Prostate gland (tissue), 2 donors: ENCODE measurements at regions not wholly inside any gene's neighbourhood (a gene's known extent, or its start where the extent isn't known, plus 50 kb on each side); places are given as distances from the start of the nearest gene placed in this dataset.
"Not testable (repeated sequence)": the region's sequence is repeated elsewhere in the genome, so short reads cannot be mapped to it uniquely, and the experiment has no call there.

ENCODE experiments used
- DNase-seq: peaks from one replicate; pipeline ENCODE4 v3.0.0-alpha.2; 2019; ENCODE audit warnings: low spot score
- H3K27ac ChIP-seq, 2 donors: fragments of 200-600 bp; sonication (generic); 2 replicates each; pipeline ENCODE4 v1.5.1; 2017 to 2019
- H3K27me3 ChIP-seq: fragments of 200-600 bp; sonication (generic); replicated peaks from 2 replicates; pipeline ENCODE4 v1.5.1; 2019; ENCODE audit not compliant: insufficient read depth
- H3K36me3 ChIP-seq, 2 donors: fragments of 200-600 bp; sonication (generic); 1 replicate in 1 of 2; 2 replicates in 1 of 2; pipeline versions ENCODE4 v1.5.1 to v1.8.1; 2017 to 2019
- H3K4me1 ChIP-seq: fragments of 200-600 bp; sonication (generic); replicated peaks from 2 replicates; pipeline ENCODE4 v1.5.1; 2019
- H3K4me3 ChIP-seq, 2 donors: fragments of 200-600 bp; sonication (generic); 2 replicates each; pipeline ENCODE4 v1.5.1; 2017 to 2019
- H3K9me3 ChIP-seq: fragments of 200-600 bp; sonication (generic); 2 replicates; pipeline ENCODE4 v1.5.1; 2017
- POLR2A ChIP-seq: fragments of 450-650 bp; IDR thresholded peaks from one replicate; pipeline ENCODE4 v1.6.1; 2016; ENCODE audit warnings: antibody characterized with exemption, mild to moderate bottlenecking
- POLR2AphosphoS5 ChIP-seq: sonication (generic); formaldehyde crosslinking; IDR thresholded peaks from one replicate; pipeline ENCODE4 v1.6.1; 2017; ENCODE audit warnings: antibody characterized with exemption
- WGBS: methylation state at CpG from one replicate; pipeline ENCODE4 v1.1.5; 2018; 5-methylcytosine and 5-hydroxymethylcytosine counted together
- intact Hi-C: fragments of 100-400 bp; cut with DNase I; formaldehyde crosslinking; loops from one replicate; pipeline ENCODE4 v1.14.2; 2022
- TF ChIP-seq, protein P1 (sequence below), 4 experiments: fragments of 200-600 bp in 2 of 4; fragments of 450-650 bp in 2 of 4; sonication (generic) in 2 of 4; IDR thresholded peaks; 1 replicate in 3 of 4; 2 replicates in 1 of 4; pipeline ENCODE4 v1.5.1; 2016 to 2019; ENCODE audit warnings: antibody characterized with exemption in 4 of 4, mild to moderate bottlenecking in 2 of 4, moderate library complexity in 2 of 4

DNA sequence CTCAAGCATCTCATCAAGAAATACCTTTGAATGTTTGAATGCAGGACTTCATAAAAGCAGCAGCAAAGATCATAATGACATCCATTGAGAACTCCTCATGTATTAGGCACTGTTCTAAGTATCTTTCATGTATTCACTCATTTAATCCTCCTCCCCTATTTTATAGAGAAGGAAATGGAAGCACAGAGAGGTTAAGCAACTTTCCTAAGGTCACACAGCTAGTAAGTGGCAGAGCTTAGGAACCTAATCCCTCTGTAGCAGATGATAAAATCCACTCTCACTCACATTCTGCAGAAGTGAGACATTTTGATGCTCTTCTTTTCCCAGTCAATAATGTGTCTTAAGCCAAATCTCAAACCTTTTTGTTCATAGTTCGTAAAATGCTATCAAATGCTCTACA, 350.8 kb upstream of the C16orf82 start:
- no peak overlapping the region for H3K27ac ChIP-seq
- WGBS, result 95% methylated on average over 1 of the region's 1 CpG
- no peak for TF ChIP-seq POLR2A
- no peak for TF ChIP-seq POLR2AphosphoS5
- TF ChIP-seq, protein P1, sequence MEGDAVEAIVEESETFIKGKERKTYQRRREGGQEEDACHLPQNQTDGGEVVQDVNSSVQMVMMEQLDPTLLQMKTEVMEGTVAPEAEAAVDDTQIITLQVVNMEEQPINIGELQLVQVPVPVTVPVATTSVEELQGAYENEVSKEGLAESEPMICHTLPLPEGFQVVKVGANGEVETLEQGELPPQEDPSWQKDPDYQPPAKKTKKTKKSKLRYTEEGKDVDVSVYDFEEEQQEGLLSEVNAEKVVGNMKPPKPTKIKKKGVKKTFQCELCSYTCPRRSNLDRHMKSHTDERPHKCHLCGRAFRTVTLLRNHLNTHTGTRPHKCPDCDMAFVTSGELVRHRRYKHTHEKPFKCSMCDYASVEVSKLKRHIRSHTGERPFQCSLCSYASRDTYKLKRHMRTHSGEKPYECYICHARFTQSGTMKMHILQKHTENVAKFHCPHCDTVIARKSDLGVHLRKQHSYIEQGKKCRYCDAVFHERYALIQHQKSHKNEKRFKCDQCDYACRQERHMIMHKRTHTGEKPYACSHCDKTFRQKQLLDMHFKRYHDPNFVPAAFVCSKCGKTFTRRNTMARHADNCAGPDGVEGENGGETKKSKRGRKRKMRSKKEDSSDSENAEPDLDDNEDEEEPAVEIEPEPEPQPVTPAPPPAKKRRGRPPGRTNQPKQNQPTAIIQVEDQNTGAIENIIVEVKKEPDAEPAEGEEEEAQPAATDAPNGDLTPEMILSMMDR (IDR thresholded peaks at IDR 0.05), result no peak
- DNase-seq, result no peak
- H3K9me3 ChIP-seq, result no peaks in the 10 kb centered on the region
- H3K27me3 ChIP-seq, result no peaks in the 10 kb centered on the region
- intact Hi-C loops, result no loop called here
- no peaks in the 10 kb centered on the region for H3K36me3 ChIP-seq
- no peaks in the 10 kb centered on the region for H3K4me1 ChIP-seq
- H3K4me3 ChIP-seq, result no peak overlapping the region

DNA sequence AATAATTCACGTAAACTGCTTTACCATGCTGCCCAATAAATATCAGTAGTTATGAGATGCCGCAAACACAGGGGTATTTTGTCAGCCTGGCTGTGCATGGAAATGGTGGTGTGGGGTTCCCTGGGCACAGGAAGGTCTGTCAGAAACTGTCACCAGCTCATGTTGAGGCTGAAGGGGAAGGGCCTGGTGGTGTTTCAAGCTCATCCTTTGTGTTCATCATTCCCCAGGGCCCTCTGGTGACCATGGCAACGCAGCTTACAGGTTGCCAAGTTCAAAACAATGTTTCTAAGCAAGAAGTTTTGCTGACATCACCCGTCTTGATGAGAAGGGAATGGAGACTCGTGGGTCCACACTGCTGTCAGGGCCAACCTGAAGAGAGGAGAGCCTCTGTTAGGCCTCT, 348.9 kb upstream of the C16orf82 start:
- Histone ChIP-seq H3K36me3 (no peaks in the 10 kb centered on the region), H3K4me3 (no peak overlapping the region), H3K9me3 (no peaks in the 10 kb centered on the region), H3K27ac (no peak overlapping the region), H3K27me3 (no peaks in the 10 kb centered on the region), H3K4me1 (no peaks in the 10 kb centered on the region)
- intact Hi-C loops, result no loop called here
- no peak for DNase-seq
- no peak for TF ChIP-seq POLR2A
- TF ChIP-seq, protein P1 (IDR thresholded peaks at IDR 0.05), result no peak
- no peak for TF ChIP-seq POLR2AphosphoS5
- WGBS, result 44% methylated on average over 5 of the region's 5 CpGs

DNA sequence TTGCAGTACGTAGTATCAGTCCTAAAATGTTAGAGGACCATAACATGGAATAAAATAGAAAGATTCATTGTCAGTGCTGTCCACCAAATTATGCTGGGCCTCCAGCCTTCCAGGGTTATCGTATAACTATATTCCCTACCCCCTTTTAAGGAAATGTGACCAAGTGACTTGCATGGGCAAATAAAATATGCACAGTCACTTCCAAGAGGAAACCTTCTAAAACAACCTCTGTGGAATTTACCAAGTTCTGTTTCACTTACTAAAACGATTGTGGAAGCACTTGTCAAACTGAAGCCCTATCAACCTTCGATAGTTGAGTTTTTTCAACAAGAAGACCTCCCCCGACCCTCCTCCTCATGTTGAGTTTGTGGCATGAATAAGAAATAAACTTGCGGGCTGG, 345.4 kb upstream of the C16orf82 start:
- TF ChIP-seq, protein P1 (IDR thresholded peaks at IDR 0.05), result no peak
- no peak for TF ChIP-seq POLR2AphosphoS5
- no peak for TF ChIP-seq POLR2A
- Histone ChIP-seq H3K4me1 (no peaks in the 10 kb centered on the region), H3K27ac (no peak overlapping the region), H3K4me3 (no peak overlapping the region), H3K9me3 (no peaks in the 10 kb centered on the region), H3K36me3 (no peaks in the 10 kb centered on the region), H3K27me3 (no peaks in the 10 kb centered on the region)
- 86% methylated on average over 6 of the region's 6 CpGs for WGBS
- intact Hi-C loops, result no loop called here
- DNase-seq, result no peak

DNA sequence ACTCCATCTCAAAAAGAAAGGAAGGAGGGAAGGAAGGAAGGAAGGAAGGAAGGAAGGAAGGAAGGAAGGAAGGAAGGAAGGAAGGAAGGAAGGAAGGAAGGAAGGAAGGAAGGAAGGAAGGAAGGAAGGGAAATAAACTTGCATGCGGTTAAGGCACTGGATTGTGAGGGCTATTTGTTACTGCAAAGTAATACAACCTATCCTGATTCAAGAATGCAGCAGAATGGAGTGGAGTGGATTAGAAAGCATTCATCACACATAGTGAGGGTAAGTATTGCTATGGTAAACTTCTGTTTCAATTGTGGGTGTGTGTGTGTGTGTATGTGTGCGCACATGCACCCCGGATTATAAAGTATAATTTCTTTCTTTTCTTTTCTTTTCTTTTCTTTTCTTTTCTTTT, 344.8 kb upstream of the C16orf82 start:
- H3K36me3 ChIP-seq, H3K9me3 ChIP-seq, H3K27ac ChIP-seq, H3K27me3 ChIP-seq, intact Hi-C loops, H3K4me3 ChIP-seq, DNase-seq, H3K4me1 ChIP-seq: not testable (repeated sequence)
- WGBS, result 93% methylated on average over 3 of the region's 3 CpGs

DNA sequence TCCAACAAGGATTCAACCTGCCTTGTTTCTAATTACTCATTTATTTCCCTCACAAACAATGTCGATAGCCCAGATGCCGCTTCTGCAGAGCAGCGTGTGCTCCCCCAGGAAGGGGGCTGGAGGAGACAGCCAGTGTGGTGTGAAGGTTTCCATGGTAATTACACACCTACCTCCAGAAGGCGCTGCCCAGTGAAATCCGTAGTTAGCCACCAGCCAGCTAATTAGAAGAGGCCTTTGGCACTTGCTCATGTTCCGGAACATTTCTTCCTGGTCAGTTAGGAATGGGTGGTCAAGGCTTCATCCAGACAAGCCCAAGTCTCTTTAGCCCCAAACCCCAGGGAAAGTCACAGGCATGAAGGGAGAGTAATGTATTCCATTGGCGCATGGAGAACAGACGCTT, 342.5 kb upstream of the C16orf82 start:
- H3K36me3 ChIP-seq, result no peaks in the 10 kb centered on the region
- H3K4me3 ChIP-seq, result no peak overlapping the region
- TF ChIP-seq POLR2AphosphoS5, result no peak
- TF ChIP-seq, protein P1 (IDR thresholded peaks at IDR 0.05), result no peak
- no peak for TF ChIP-seq POLR2A
- H3K4me1 ChIP-seq, result no peaks in the 10 kb centered on the region
- DNase-seq, result no peak
- 33% methylated on average over 8 of the region's 8 CpGs for WGBS
- no peak overlapping the region for H3K27ac ChIP-seq
- intact Hi-C loops, result no loop called here
- no peaks in the 10 kb centered on the region for H3K9me3 ChIP-seq
- no peaks in the 10 kb centered on the region for H3K27me3 ChIP-seq

DNA sequence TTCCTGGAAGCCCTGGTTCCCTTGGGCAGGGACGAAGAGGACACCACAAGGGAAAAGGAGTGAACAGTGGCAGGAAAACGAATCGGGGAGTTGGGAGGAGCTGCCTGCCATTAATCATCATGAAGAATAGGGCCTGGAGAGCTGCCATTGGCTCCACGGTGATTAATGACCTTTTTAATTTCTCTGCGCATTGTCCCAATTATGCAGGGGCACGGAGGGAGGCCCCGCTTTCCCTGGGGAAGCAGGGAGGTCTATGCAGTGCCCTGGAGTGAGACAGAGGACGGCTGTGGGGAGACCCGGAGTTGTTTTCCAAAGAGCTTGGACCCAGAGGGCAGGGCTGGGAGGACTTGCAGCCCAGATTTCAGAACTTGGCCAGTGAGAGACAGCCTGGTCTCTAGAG, 338.9 kb upstream of the C16orf82 start:
- no peak overlapping the region for H3K27ac ChIP-seq
- H3K4me1 ChIP-seq, result no peaks in the 10 kb centered on the region
- WGBS, result 18% methylated on average over 9 of the region's 9 CpGs
- H3K9me3 ChIP-seq, result no peaks in the 10 kb centered on the region
- no peak for DNase-seq
- no peaks in the 10 kb centered on the region for H3K36me3 ChIP-seq
- intact Hi-C loops, result no loop called here
- H3K4me3 ChIP-seq, result no peak overlapping the region
- no peaks in the 10 kb centered on the region for H3K27me3 ChIP-seq
- no peak for TF ChIP-seq POLR2A
- no peak for TF ChIP-seq POLR2AphosphoS5
- TF ChIP-seq, protein P1 (IDR thresholded peaks at IDR 0.05), result no peak
